Jurkat, Clone E6-1 (cell line): ENCODE measurements at regions not wholly inside any gene's neighbourhood (a gene's known extent, or its start where the extent isn't known, plus 50 kb on each side); places are given as distances from the start of the nearest gene placed in this dataset.
"Not testable (repeated sequence)": the region's sequence is repeated elsewhere in the genome, so short reads cannot be mapped to it uniquely, and the experiment has no call there.

Source experiments
- DNase-seq: peaks from one replicate; pipeline ENCODE4 v3.0.0-alpha.2; 2011; ENCODE audit warnings: low read depth, low spot score
- H3K4me3 ChIP-seq: 2 replicates; pipeline ENCODE4 v1.5.1; 2011; ENCODE audit warnings: mild to moderate bottlenecking, low read length, control low read depth, moderate library complexity

GRCh38 chr2:192579965-192580700 lies 385.4 kb upstream of the TMEFF2 start:
- H3K4me3 ChIP-seq = no peak overlapping the region
- no peak for DNase-seq

GRCh38 chr2:192578780-192579179 lies 384.0 kb upstream of the TMEFF2 start:
- no peak for DNase-seq

GRCh38 chr2:192577706-192578105 lies 383.0 kb upstream of the TMEFF2 start:
- no peak overlapping the region for H3K4me3 ChIP-seq
- no peak for DNase-seq

More at GRCh38 chr2:192578780-192579179, 384.0 kb upstream of the TMEFF2 start:
- no peak overlapping the region for H3K4me3 ChIP-seq

GRCh38 chr2:192574552-192574951 lies 379.8 kb upstream of the TMEFF2 start:
- no peak for DNase-seq
- no peak overlapping the region for H3K4me3 ChIP-seq

- no peak overlapping the region for H3K4me3 ChIP-seq
- DNase-seq = no peak
These were observed 376.9 kb upstream of the TMEFF2 start for GRCh38 chr2:192571636-192572035.

- no peak overlapping the region for H3K4me3 ChIP-seq
- no peak for DNase-seq
These were observed 376.1 kb upstream of the TMEFF2 start for GRCh38 chr2:192570788-192571187.

- DNase-seq = no peak
- no peak overlapping the region for H3K4me3 ChIP-seq
These were observed 372.1 kb upstream of the TMEFF2 start for GRCh38 chr2:192566863-192567262.

GRCh38 chr2:192560326-192560725 lies 365.6 kb upstream of the TMEFF2 start:
- DNase-seq = no peak

GRCh38 chr2:192559587-192559986 lies 364.9 kb upstream of the TMEFF2 start:
- H3K4me3 ChIP-seq = no peak overlapping the region
- DNase-seq = no peak

More at GRCh38 chr2:192560326-192560725, 365.6 kb upstream of the TMEFF2 start:
- no peak overlapping the region for H3K4me3 ChIP-seq

GRCh38 chr2:192558637-192559036 lies 363.9 kb upstream of the TMEFF2 start:
- no peak overlapping the region for H3K4me3 ChIP-seq
- DNase-seq = no peak

GRCh38 chr2:192555740-192556139 lies 361.0 kb upstream of the TMEFF2 start:
- DNase-seq = no peak
- no peak overlapping the region for H3K4me3 ChIP-seq

- H3K4me3 ChIP-seq = no peak overlapping the region
- no peak for DNase-seq
These were observed 357.0 kb upstream of the TMEFF2 start for GRCh38 chr2:192551760-192552159.

GRCh38 chr2:192546565-192546964 lies 351.8 kb upstream of the TMEFF2 start:
- H3K4me3 ChIP-seq = no peak overlapping the region
- DNase-seq = no peak

GRCh38 chr2:192544371-192544955 lies 349.7 kb upstream of the TMEFF2 start:
- H3K4me3 ChIP-seq = no peak overlapping the region
- DNase-seq = no peak

GRCh38 chr2:192542148-192543066 lies 347.7 kb upstream of the TMEFF2 start:
- H3K4me3 ChIP-seq, DNase-seq: not testable (repeated sequence)

- no peak overlapping the region for H3K4me3 ChIP-seq
These were observed 344.6 kb upstream of the TMEFF2 start for GRCh38 chr2:192539306-192539705.

GRCh38 chr2:192536922-192537624 lies 342.3 kb upstream of the TMEFF2 start:
- no peak for DNase-seq
- no peak overlapping the region for H3K4me3 ChIP-seq

More at GRCh38 chr2:192539306-192539705, 344.6 kb upstream of the TMEFF2 start:
- DNase-seq = no peak

- no peak for DNase-seq
- no peak overlapping the region for H3K4me3 ChIP-seq
These were observed 341.5 kb upstream of the TMEFF2 start for GRCh38 chr2:192535956-192536921.
